Hepatocyte (in vitro differentiated cells): ENCODE measurements at regions not wholly inside any gene's neighbourhood (a gene's known extent, or its start where the extent isn't known, plus 50 kb on each side); places are given as distances from the start of the nearest gene placed in this dataset.

Experiments used
- DNase-seq: peaks from one replicate; pipeline ENCODE4 v3.0.0-alpha.2; 2016; ENCODE audit warnings: low spot score
- H2AFZ ChIP-seq: fragments of 200-600 bp; sonication (generic); 2 replicates; pipeline ENCODE4 v1.6.0; 2016; ENCODE audit warnings: antibody characterized with exemption, mild to moderate bottlenecking
- H3K27ac ChIP-seq: fragments of 200-600 bp; sonication (generic); 2 replicates; pipeline ENCODE4 v1.5.1; 2016; ENCODE audit warnings: mild to moderate bottlenecking
- H3K27me3 ChIP-seq: fragments of 200-600 bp; sonication (generic); 2 replicates; pipeline ENCODE4 v1.6.1; 2016
- H3K36me3 ChIP-seq: fragments of 200-600 bp; sonication (generic); replicated peaks from 2 replicates; pipeline ENCODE4 v1.5.1; 2016; ENCODE audit warnings: low read depth; ENCODE audit not compliant: insufficient read depth
- H3K4me1 ChIP-seq: fragments of 200-600 bp; sonication (generic); 2 replicates; pipeline ENCODE4 v1.5.1; 2016; ENCODE audit warnings: mild to moderate bottlenecking, moderate library complexity; ENCODE audit not compliant: insufficient read depth
- H3K4me2 ChIP-seq: fragments of 200-600 bp; sonication (generic); 2 replicates; pipeline ENCODE4 v1.6.0; 2016
- H3K4me3 ChIP-seq: fragments of 200-600 bp; sonication (generic); 2 replicates; pipeline ENCODE4 v1.5.1; 2016; ENCODE audit warnings: mild to moderate bottlenecking
- H3K79me2 ChIP-seq: fragments of 200-600 bp; sonication (generic); 2 replicates; pipeline ENCODE4 v1.6.0; 2017; ENCODE audit warnings: mild to moderate bottlenecking
- H3K9me2 ChIP-seq: fragments of 200-600 bp; sonication (generic); replicated peaks from 2 replicates; pipeline ENCODE4 v1.6.0; 2017; ENCODE audit warnings: mild to moderate bottlenecking; ENCODE audit not compliant: insufficient read depth
- H3K9me3 ChIP-seq: fragments of 200-600 bp; sonication (generic); 2 replicates; pipeline ENCODE4 v1.5.1; 2016; ENCODE audit warnings: low read depth, mild to moderate bottlenecking
- H4K20me1 ChIP-seq: fragments of 200-600 bp; sonication (generic); 2 replicates; pipeline ENCODE4 v1.6.0; 2016; ENCODE audit warnings: mild to moderate bottlenecking; ENCODE audit not compliant: insufficient read depth, poor library complexity, severe bottlenecking
- CTCF ChIP-seq: fragments of 200-600 bp; sonication (generic); IDR thresholded peaks from 2 replicates; pipeline ENCODE4 v1.5.1; 2016; ENCODE audit warnings: antibody characterized with exemption, mild to moderate bottlenecking; ENCODE audit not compliant: poor library complexity
- EZH2 ChIP-seq: fragments of 200-600 bp; sonication (generic); IDR thresholded peaks from 2 replicates; pipeline ENCODE4 v1.6.1; 2016; ENCODE audit warnings: antibody characterized with exemption, mild to moderate bottlenecking, borderline replicate concordance
- EZH2phosphoT487 ChIP-seq: fragments of 200-600 bp; sonication (generic); IDR thresholded peaks from one replicate; pipeline ENCODE4 v1.6.1; 2018; ENCODE audit warnings: antibody characterized with exemption, mild to moderate bottlenecking, low read depth, moderate library complexity; ENCODE audit not compliant: unreplicated experiment, severe bottlenecking
- WGBS: methylation state at CpG from one replicate; pipeline ENCODE4 v1.1.6; 2016; ENCODE audit warnings: low lambda C conversion rate; ENCODE audit errors: missing lambda C conversion rate; 5-methylcytosine and 5-hydroxymethylcytosine counted together

- Histone ChIP-seq H3K4me3 (peak overlapping the region; percentile 0), H3K4me1 (no peaks in the 10 kb centered on the region), H3K9me3 (no peaks in the 10 kb centered on the region), H3K9me2 (no peaks in the 10 kb centered on the region), H3K79me2 (no peaks in the 10 kb centered on the region), H2AFZ (peak overlapping the region; percentile 64), H3K27ac (peak overlapping the region; percentile 49), H4K20me1 (no peaks in the 10 kb centered on the region), H3K4me2 (peak overlapping the region; percentile 72), H3K36me3 (no peaks in the 10 kb centered on the region), H3K27me3 (no peaks in the 10 kb centered on the region)
- WGBS = 66% methylated on average over 21 of the region's 21 CpGs
- DNase-seq = peak; percentile 67
- TF ChIP-seq EZH2 (no peak), EZH2phosphoT487 (no peak), CTCF (peak; percentile 38)
Measured at GRCh38 chr5:117455236-117456233, 880.9 kb upstream of the SEMA6A start.

GRCh38 chr5:117454716-117455212 lies 880.1 kb upstream of the SEMA6A start:
- Histone ChIP-seq H3K9me3 (no peaks in the 10 kb centered on the region), H3K79me2 (no peaks in the 10 kb centered on the region), H3K4me3 (peak overlapping the region; percentile 0), H3K27ac (peak overlapping the region; percentile 49), H2AFZ (peak overlapping the region; percentile 64), H3K9me2 (no peaks in the 10 kb centered on the region), H3K36me3 (no peaks in the 10 kb centered on the region), H3K4me1 (no peaks in the 10 kb centered on the region), H3K27me3 (no peaks in the 10 kb centered on the region), H4K20me1 (no peaks in the 10 kb centered on the region), H3K4me2 (peak overlapping the region; percentile 72)
- TF ChIP-seq EZH2phosphoT487 (no peak), CTCF (peak; percentile 62)
- 49% methylated on average over 13 of the region's 13 CpGs for WGBS
- peak; percentile 60 for DNase-seq

GRCh38 chr5:117436846-117437245 lies 862.2 kb upstream of the SEMA6A start:
- 85% methylated on average over 4 of the region's 4 CpGs for WGBS

More at GRCh38 chr5:117436846-117437245, 862.2 kb upstream of the SEMA6A start:
- Histone ChIP-seq H2AFZ (no peak overlapping the region), H4K20me1 (no peaks in the 10 kb centered on the region), H3K9me2 (no peaks in the 10 kb centered on the region), H3K4me3 (no peak overlapping the region), H3K9me3 (no peaks in the 10 kb centered on the region), H3K79me2 (no peaks in the 10 kb centered on the region), H3K36me3 (no peaks in the 10 kb centered on the region), H3K4me1 (no peaks in the 10 kb centered on the region), H3K4me2 (no peak overlapping the region), H3K27ac (no peak overlapping the region), H3K27me3 (no peaks in the 10 kb centered on the region)
- no peak for DNase-seq
- TF ChIP-seq CTCF (no peak), EZH2phosphoT487 (no peak), EZH2 (no peak)
